OCI-LY3 (cell line): ENCODE measurements at regions not wholly inside any gene's neighbourhood (a gene's known extent, or its start where the extent isn't known, plus 50 kb on each side); places are given as distances from the start of the nearest gene placed in this dataset.

Source experiments
- H2AFZ ChIP-seq: fragments of 200-600, 300-600 bp; shearing (Covaris generic); 2 replicates; pipeline ENCODE4 v1.6.0; 2014; ENCODE audit warnings: antibody characterized with exemption, low read depth, low read length
- H3K27ac ChIP-seq: fragments of 200-600, 300-600 bp; sonication (generic); 2 replicates; pipeline ENCODE4 v1.5.1; 2014; ENCODE audit warnings: mild to moderate bottlenecking, low read length, moderate library complexity, mixed read lengths
- H3K27me3 ChIP-seq: fragments of 200-600, 300-600 bp; sonication (generic); 2 replicates; pipeline ENCODE4 v1.6.1; 2014; ENCODE audit warnings: low read depth, low read length, mixed read lengths
- H3K36me3 ChIP-seq: fragments of 200-600, 300-600 bp; sonication (generic); replicated peaks from 2 replicates; pipeline ENCODE3; 2014; ENCODE audit warnings: low read depth, low read length, mixed read lengths
- H3K4me1 ChIP-seq: fragments of 300-600, 200-600 bp; sonication (generic); 2 replicates; pipeline ENCODE4 v1.6.1; 2014; ENCODE audit warnings: low read length, mixed read lengths
- H3K4me2 ChIP-seq: fragments of 200-600, 300-600 bp; sonication (generic); 2 replicates; pipeline ENCODE4 v1.6.1; 2014; ENCODE audit warnings: low read length, mixed read lengths
- H3K4me3 ChIP-seq: fragments of 300-600, 200-600 bp; sonication (generic); 2 replicates; pipeline ENCODE4 v1.5.1; 2014; ENCODE audit warnings: antibody characterized with exemption, mild to moderate bottlenecking, low read length, moderate library complexity
- H3K79me2 ChIP-seq: fragments of 300-600, 200-600 bp; shearing (Covaris generic); 2 replicates; pipeline ENCODE4 v1.6.1; 2014; ENCODE audit warnings: mild to moderate bottlenecking, low read length, mixed read lengths
- H3K9ac ChIP-seq: fragments of 300-600, 200-600 bp; shearing (Covaris generic); 2 replicates; pipeline ENCODE4 v1.6.0; 2014; ENCODE audit warnings: mild to moderate bottlenecking, low read length, moderate library complexity
- H3K9me3 ChIP-seq: fragments of 200-600, 300-600 bp; shearing (Covaris generic); 2 replicates; pipeline ENCODE4 v1.6.1; 2014; ENCODE audit warnings: low read length, mixed read lengths; ENCODE audit not compliant: insufficient read depth
- H4K20me1 ChIP-seq: fragments of 200-600, 300-600 bp; sonication (generic); 2 replicates; pipeline ENCODE4 v1.6.1; 2016; ENCODE audit warnings: low read length, mixed read lengths; ENCODE audit not compliant: insufficient read depth
- EZH2phosphoT487 ChIP-seq: fragments of 200-600 bp; shearing (Covaris generic); IDR thresholded peaks from 2 replicates; pipeline ENCODE4 v1.6.1; 2018; ENCODE audit warnings: antibody characterized with exemption, mixed run types, low read depth
- TF ChIP-seq, protein P1 (sequence below): fragments of 200-600, 300-600 bp; sonication (generic); IDR thresholded peaks from 2 replicates; pipeline ENCODE4 v1.5.1; 2014; ENCODE audit warnings: antibody characterized with exemption, low read length, low read depth

DNA sequence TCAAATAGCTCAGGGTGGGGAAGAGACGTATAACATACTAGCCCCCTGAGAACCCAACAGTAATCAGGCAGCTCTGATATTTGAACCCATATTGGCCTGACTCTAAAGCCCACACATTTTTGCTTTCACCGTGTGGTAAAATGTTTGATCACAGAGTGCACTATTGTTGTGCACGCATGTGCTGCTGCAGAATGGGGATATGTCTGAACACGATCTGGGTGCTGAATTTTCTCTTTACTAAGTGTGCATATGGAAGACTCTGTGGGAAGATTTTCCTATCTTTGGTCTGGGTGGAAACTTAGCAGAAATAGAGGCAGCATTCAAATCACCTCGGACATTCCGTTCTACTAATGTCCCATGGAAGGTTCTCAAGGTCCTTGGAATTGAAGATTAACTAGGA is 800.1 kb downstream of the TFAP2A start:
- Histone ChIP-seq H2AFZ (no peak overlapping the region), H3K4me2 (no peak overlapping the region), H3K4me1 (no peaks in the 10 kb centered on the region), H4K20me1 (no peaks in the 10 kb centered on the region), H3K9ac (no peak overlapping the region), H3K27me3 (no peaks in the 10 kb centered on the region), H3K4me3 (no peak overlapping the region), H3K27ac (no peak overlapping the region), H3K36me3 (no peaks in the 10 kb centered on the region), H3K79me2 (no peaks in the 10 kb centered on the region), H3K9me3 (no peaks in the 10 kb centered on the region)
- no peak for TF ChIP-seq EZH2phosphoT487
- TF ChIP-seq, protein P1, sequence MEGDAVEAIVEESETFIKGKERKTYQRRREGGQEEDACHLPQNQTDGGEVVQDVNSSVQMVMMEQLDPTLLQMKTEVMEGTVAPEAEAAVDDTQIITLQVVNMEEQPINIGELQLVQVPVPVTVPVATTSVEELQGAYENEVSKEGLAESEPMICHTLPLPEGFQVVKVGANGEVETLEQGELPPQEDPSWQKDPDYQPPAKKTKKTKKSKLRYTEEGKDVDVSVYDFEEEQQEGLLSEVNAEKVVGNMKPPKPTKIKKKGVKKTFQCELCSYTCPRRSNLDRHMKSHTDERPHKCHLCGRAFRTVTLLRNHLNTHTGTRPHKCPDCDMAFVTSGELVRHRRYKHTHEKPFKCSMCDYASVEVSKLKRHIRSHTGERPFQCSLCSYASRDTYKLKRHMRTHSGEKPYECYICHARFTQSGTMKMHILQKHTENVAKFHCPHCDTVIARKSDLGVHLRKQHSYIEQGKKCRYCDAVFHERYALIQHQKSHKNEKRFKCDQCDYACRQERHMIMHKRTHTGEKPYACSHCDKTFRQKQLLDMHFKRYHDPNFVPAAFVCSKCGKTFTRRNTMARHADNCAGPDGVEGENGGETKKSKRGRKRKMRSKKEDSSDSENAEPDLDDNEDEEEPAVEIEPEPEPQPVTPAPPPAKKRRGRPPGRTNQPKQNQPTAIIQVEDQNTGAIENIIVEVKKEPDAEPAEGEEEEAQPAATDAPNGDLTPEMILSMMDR, result no peak

DNA sequence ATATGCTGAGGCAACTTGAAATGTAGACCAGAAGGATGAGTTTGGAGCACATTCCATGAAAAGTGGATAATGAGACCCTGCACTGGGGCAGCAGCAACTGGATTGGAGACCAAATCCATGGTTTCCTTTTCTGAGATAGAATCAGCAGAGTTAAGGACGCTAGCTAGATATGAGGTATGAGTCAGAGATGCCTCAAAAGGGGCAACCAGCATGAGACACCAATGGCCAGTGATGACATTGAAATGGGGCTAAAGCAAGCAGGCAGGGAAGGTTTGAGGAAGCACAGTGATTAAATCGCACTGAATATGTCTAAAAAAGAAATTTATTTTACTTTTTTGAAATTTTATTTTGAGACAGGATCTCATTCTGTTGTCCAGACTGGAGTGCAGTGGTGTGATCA is 802.4 kb downstream of the TFAP2A start:
- no peaks in the 10 kb centered on the region for H3K27me3 ChIP-seq
- no peak overlapping the region for H3K4me2 ChIP-seq
- H3K79me2 ChIP-seq, result no peaks in the 10 kb centered on the region
- no peaks in the 10 kb centered on the region for H4K20me1 ChIP-seq
- no peak overlapping the region for H3K27ac ChIP-seq
- no peak overlapping the region for H3K4me3 ChIP-seq
- no peak overlapping the region for H3K9ac ChIP-seq
- H3K9me3 ChIP-seq, result no peaks in the 10 kb centered on the region
- H3K36me3 ChIP-seq, result no peaks in the 10 kb centered on the region
- no peak for TF ChIP-seq EZH2phosphoT487
- TF ChIP-seq, protein P1, result no peak
- no peaks in the 10 kb centered on the region for H3K4me1 ChIP-seq
- H2AFZ ChIP-seq, result no peak overlapping the region

DNA sequence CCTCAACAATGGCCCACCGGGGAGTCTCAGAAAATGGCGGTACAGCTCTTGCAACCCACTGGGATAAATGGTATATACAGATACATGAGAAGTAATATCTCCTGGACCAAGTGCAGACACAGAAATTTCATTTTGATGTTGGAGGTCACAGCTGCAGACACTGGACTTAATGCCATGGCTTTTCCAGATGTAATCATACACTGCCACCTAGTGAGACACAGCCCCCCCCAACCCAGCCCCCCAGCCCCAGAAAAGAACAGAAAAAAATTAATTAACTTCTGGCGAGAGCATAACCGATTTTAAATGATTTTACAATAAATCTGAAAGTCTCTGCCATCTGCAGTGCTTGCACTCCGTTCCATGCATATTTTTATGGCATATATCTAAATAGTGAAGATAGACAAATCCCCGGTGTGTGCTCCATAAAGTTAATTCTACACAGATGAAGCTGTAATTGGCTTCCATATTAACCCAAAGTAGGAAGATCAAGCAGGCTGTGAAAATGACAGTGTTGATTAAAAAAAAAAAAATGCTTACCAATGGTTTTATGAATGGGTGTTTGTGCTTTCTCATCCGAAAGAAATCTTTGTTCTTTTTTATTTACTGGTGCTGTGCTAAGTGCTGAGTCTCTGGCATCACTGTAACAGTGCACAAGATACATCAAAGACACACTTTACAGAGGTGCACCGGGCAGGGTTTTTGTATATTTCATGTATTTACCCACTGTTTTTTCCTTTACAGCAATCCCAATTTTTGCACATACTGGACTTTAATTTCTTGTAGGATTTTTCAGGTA is 804.1 kb downstream of the TFAP2A start:
- Histone ChIP-seq H3K79me2 (no peaks in the 10 kb centered on the region), H3K36me3 (no peaks in the 10 kb centered on the region), H3K27me3 (no peaks in the 10 kb centered on the region), H3K4me3 (no peak overlapping the region), H3K9ac (no peak overlapping the region), H3K4me1 (no peaks in the 10 kb centered on the region), H3K4me2 (no peak overlapping the region), H3K9me3 (no peaks in the 10 kb centered on the region), H3K27ac (no peak overlapping the region), H2AFZ (no peak overlapping the region), H4K20me1 (no peaks in the 10 kb centered on the region)
- TF ChIP-seq, protein P1, result no peak
- TF ChIP-seq EZH2phosphoT487, result no peak

DNA sequence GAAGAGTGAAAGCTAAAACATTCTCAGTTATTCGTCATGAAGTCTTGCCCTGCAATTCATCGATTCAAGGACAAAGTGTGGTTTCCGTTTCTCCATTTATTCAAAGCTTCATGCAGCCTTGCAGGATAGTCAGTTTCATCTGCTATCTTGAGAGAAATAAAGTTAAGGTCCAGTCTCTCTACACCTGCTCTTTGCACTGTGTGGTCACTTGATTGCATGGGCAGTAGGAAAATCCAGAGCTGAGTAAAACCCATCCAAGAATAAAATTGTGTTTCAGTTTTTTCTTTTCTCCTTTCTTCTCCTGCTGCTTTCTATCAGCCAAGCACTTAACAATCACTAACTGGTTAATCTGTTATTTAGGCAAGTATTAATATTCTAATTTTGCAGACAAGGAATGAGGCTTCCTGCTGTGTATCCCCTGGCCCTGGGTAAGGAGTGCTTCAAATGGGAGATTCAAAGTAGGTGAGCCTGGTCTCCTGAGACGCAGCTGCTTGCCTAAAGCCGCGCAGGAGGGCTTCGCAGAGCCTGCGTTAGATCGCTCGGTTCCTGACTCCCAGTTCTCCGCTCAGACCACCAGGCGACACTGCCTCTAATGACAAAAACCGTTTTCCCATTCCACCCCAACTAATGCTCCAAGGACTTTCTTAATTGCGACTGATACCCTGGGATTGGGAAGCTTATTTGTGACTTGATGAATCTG is 808.3 kb downstream of the TFAP2A start:
- Histone ChIP-seq H3K27me3 (no peaks in the 10 kb centered on the region), H3K9me3 (no peaks in the 10 kb centered on the region), H3K4me3 (no peak overlapping the region), H3K4me1 (no peaks in the 10 kb centered on the region), H3K36me3 (no peaks in the 10 kb centered on the region), H3K4me2 (no peak overlapping the region), H4K20me1 (no peaks in the 10 kb centered on the region), H3K9ac (no peak overlapping the region), H3K27ac (no peak overlapping the region), H2AFZ (no peak overlapping the region), H3K79me2 (no peaks in the 10 kb centered on the region)
- no peak for TF ChIP-seq EZH2phosphoT487
- TF ChIP-seq, protein P1, result no peak
